Esophagus squamous epithelium (tissue), 4 donors: ENCODE measurements at regions not wholly inside any gene's neighbourhood (a gene's known extent, or its start where the extent isn't known, plus 50 kb on each side); places are given as distances from the start of the nearest gene placed in this dataset.

Experiments used
- CTCF ChIP-seq, 6 experiments: fragments of 450-650 bp in 4 of 6; fragments of 200-600 bp in 2 of 6; sonication (generic) in 2 of 6; IDR thresholded peaks; one replicate each; pipeline ENCODE4 v1.5.1; 2016 to 2019; ENCODE audit warnings: antibody characterized with exemption in 6 of 6, mild to moderate bottlenecking in 4 of 6, moderate library complexity in 4 of 6
- POLR2A ChIP-seq, 4 donors: fragments of 450-650 bp; IDR thresholded peaks; one replicate each; pipeline ENCODE4 v1.6.1; 2017; ENCODE audit warnings: antibody characterized with exemption in 4 of 4, mild to moderate bottlenecking in 4 of 4, moderate library complexity in 3 of 4

- TF ChIP-seq CTCF (IDR thresholded peaks at IDR 0.05) = no peak
- TF ChIP-seq POLR2A (IDR thresholded peaks at IDR 0.05) = no peak
Measured at GRCh38 chr12:46676396-46676795, 149.4 kb downstream of the SLC38A4 start.
